KMS-11 (cell line): ENCODE measurements at regions not wholly inside any gene's neighbourhood (a gene's known extent, or its start where the extent isn't known, plus 50 kb on each side); places are given as distances from the start of the nearest gene placed in this dataset.
"Not testable (repeated sequence)": the region's sequence is repeated elsewhere in the genome, so short reads cannot be mapped to it uniquely, and the experiment has no call there.

Experiments used
- H2AFZ ChIP-seq: fragments of 200-600 bp; sonication (generic); 2 replicates; pipeline ENCODE4 v1.6.1; 2016; ENCODE audit warnings: antibody characterized with exemption, mixed run types, low read depth
- H3K27ac ChIP-seq: fragments of 200-600 bp; sonication (generic); 2 replicates; pipeline ENCODE4 v1.6.1; 2016; ENCODE audit warnings: mild to moderate bottlenecking, mixed run types
- H3K27me3 ChIP-seq: fragments of 200-600 bp; sonication (generic); 2 replicates; pipeline ENCODE4 v1.6.1; 2017; ENCODE audit warnings: mild to moderate bottlenecking, low read depth, mixed run types, moderate library complexity; ENCODE audit not compliant: insufficient read depth
- H3K36me3 ChIP-seq: fragments of 200-600 bp; sonication (generic); 2 replicates; pipeline ENCODE4 v1.6.1; 2017; ENCODE audit warnings: mild to moderate bottlenecking, mixed run types; ENCODE audit not compliant: insufficient read depth
- H3K4me1 ChIP-seq: fragments of 200-600 bp; sonication (generic); 2 replicates; pipeline ENCODE4 v1.6.1; 2016; ENCODE audit warnings: mild to moderate bottlenecking, low read depth, mixed run types; ENCODE audit not compliant: poor library complexity, severe bottlenecking
- H3K4me2 ChIP-seq: fragments of 200-600 bp; sonication (generic); 2 replicates; pipeline ENCODE4 v1.7.0; 2016; ENCODE audit warnings: mild to moderate bottlenecking, mixed run types
- H3K4me3 ChIP-seq: fragments of 200-600 bp; sonication (generic); IDR thresholded peaks from 2 replicates; pipeline ENCODE4 v1.6.1; 2017; ENCODE audit warnings: low read depth, low read length, mixed read lengths; ENCODE audit not compliant: insufficient read depth
- H3K79me2 ChIP-seq: fragments of 200-600 bp; sonication (generic); 2 replicates; pipeline ENCODE4 v1.6.1; 2016; ENCODE audit warnings: low read depth, mixed run types; ENCODE audit not compliant: insufficient read depth
- H3K9ac ChIP-seq: fragments of 200-600 bp; sonication (generic); 2 replicates; pipeline ENCODE4 v1.6.1; 2016; ENCODE audit warnings: mild to moderate bottlenecking, mixed run types
- H4K20me1 ChIP-seq: fragments of 200-600 bp; sonication (generic); 2 replicates; pipeline ENCODE4 v1.6.1; 2016; ENCODE audit warnings: mild to moderate bottlenecking, mixed run types; ENCODE audit not compliant: insufficient read depth

DNA sequence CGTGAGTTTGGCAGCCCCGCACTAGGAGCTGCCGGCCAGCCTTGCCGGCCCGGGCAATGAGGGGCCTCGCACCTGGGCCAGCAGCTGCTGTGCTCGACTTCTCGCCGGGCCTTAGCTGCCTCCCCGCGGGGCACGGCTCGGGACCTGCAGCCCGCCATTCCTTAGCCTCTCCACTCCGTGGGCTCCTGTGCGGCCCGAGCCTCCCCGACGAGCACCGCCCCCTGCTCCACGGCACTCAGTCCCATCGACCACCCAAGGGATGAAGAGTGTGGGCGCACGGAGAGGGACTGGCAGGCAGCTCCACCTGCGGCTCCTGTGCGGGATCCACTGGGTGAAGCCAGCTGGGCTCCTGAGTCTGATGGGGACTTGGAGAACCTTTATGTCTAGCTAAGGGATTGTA is 51.4 kb upstream of the CLEC6A start:
- H3K4me2 ChIP-seq, H3K79me2 ChIP-seq, H2AFZ ChIP-seq, H3K27me3 ChIP-seq, H4K20me1 ChIP-seq, H3K4me3 ChIP-seq, H3K4me1 ChIP-seq, H3K36me3 ChIP-seq, H3K27ac ChIP-seq, H3K9ac ChIP-seq: not testable (repeated sequence)
